HFF-Myc (cell line): ENCODE measurements at regions not wholly inside any gene's neighbourhood (a gene's known extent, or its start where the extent isn't known, plus 50 kb on each side); places are given as distances from the start of the nearest gene placed in this dataset.

Source experiments
- DNase-seq: peaks from one replicate; pipeline ENCODE4 v3.0.0-alpha.2; 2011; ENCODE audit warnings: low read depth; ENCODE audit errors: extremely low read depth
- H3K4me3 ChIP-seq: replicated peaks from 2 replicates; pipeline ENCODE4 v1.5.1; 2011; ENCODE audit warnings: low read depth, mild to moderate bottlenecking, control low read depth, low read length
- CTCF ChIP-seq: IDR thresholded peaks from 2 replicates; pipeline ENCODE4 v1.5.1; 2012; ENCODE audit warnings: mild to moderate bottlenecking, low read depth, low read length, control low read depth; ENCODE audit errors: missing control alignments

GRCh38 chr2:203799908-203800307 lies 67.7 kb upstream of the CTLA4 start:
- no peak for TF ChIP-seq CTCF
- no peak overlapping the region for H3K4me3 ChIP-seq

GRCh38 chr2:203800783-203801182 lies 66.8 kb upstream of the CTLA4 start:
- no peak for TF ChIP-seq CTCF
- DNase-seq = no peak
- no peak overlapping the region for H3K4me3 ChIP-seq

More at GRCh38 chr2:203799908-203800307, 67.7 kb upstream of the CTLA4 start:
- no peak for DNase-seq

- no peak for TF ChIP-seq CTCF
- no peak overlapping the region for H3K4me3 ChIP-seq
- no peak for DNase-seq
These were observed 65.1 kb upstream of the CTLA4 start for GRCh38 chr2:203802342-203803052.

- H3K4me3 ChIP-seq = no peak overlapping the region
- no peak for DNase-seq
- no peak for TF ChIP-seq CTCF
These were observed 64.5 kb upstream of the CTLA4 start for GRCh38 chr2:203803053-203803429.

- no peak for DNase-seq
- TF ChIP-seq CTCF = no peak
- no peak overlapping the region for H3K4me3 ChIP-seq
These were observed 63.5 kb upstream of the CTLA4 start for GRCh38 chr2:203804070-203804469.

GRCh38 chr2:203804764-203805485 lies 62.6 kb upstream of the CTLA4 start:
- H3K4me3 ChIP-seq = no peak overlapping the region
- DNase-seq = no peak
- TF ChIP-seq CTCF = no peak
